GM19025 (cell line): ENCODE measurements at regions not wholly inside any gene's neighbourhood (a gene's known extent, or its start where the extent isn't known, plus 50 kb on each side); places are given as distances from the start of the nearest gene placed in this dataset.

Experiments
- ATAC-seq: cut with Tn5 transposase; IDR thresholded peaks from one replicate; pipeline ENCODE4 v1.9.1; 2021; ENCODE audit warnings: mild to moderate bottlenecking, low read depth, moderate library complexity; ENCODE audit not compliant: unreplicated experiment

- no peak for ATAC-seq
Observed at GRCh38 chr2:216920143-216920876, 60.4 kb upstream of the TNP1 start.

DNA sequence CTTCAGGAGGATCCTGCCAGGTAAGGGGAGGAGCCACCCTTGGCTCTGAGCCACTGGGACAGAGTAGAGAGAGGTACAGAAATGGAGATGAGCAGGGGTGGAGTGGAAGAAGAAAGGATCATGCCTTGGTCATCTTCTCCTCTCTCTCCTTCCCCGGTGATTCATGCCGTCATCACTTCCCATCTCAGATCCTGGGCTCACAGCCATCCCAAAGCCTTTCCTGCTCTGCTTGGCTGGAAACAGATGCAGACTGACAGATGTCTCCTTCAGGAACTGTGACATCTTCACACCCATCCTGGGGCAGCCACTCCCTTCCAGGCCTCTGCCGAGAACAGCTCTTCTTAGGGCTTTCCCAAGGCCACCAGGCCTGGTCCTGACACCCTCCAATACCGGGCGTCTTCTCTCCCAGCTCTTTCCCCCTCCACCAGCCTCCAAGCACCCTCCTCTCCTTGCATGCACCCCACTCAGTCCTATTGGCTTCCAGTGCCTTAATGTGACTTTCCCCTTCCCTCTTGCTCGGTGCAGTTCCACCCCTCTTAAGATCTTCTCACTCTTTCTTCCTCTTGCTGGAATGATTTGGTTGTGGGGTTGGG, 58.3 kb upstream of the TNP1 start:
- ATAC-seq = no peak

DNA sequence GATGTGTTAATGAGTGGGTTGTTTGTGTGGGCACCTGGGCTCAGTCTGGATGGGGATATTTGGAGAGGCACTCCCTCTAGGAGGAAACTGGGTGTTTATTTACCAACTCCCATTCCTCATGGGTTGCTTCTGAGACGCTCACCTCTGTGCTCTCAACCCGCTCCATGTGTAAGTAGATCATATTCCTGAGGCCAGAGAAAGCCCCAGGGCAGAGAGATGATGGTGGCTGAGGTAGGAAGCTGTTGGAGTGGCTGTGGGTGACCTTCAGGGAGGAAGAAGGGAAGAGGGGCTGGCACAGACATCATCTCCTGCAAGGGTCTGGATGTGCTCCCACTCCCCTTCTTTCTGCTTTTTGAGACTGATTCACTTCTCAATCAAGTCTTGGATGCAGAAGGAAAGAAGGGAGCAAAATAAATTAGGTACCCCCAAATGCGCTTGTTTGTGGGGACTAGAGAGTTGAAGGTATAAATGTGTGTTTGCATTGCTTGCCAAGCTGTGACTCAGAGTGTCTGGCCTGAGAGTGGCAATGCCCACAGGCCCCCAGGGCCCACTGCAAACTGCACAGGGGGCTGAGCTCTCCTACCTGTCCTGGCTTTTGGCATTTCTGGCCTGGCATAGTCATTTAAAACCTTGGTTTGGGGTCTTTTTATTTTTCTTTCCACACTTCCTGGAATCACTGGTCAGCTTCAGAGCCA, 57.2 kb upstream of the TNP1 start:
- no peak for ATAC-seq

DNA sequence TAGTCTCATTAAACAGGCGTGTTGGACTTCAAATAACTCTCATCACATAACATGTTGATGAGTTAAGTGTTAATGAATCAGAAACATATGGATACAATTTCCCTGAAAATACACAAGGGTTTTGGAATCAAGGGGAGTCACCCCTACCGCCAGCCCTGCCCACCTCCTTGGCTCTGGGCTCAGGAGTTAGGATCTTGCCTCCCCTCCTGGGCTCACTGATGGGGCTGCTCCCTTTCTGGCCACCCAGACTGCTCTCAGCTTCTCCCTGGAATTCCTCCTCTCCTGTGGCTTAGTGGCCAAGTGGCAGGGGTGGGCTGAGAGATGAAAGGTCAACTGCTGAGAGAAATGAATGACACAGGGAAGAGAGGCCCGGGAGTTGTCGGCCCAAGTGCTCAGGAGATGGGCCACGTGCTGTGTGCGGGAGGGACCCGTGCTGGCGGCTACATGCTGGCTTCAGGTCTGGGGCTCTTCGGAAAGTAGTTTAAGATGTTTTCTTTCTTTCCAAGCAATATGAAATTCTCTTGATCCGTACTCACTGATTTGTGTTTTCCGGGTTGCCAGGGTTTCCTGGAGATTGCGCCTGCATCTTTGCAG, 55.8 kb upstream of the TNP1 start:
- ATAC-seq = no peak

GRCh38 chr2:216914491-216914890, 54.6 kb upstream of the TNP1 start:
- no peak for ATAC-seq

DNA sequence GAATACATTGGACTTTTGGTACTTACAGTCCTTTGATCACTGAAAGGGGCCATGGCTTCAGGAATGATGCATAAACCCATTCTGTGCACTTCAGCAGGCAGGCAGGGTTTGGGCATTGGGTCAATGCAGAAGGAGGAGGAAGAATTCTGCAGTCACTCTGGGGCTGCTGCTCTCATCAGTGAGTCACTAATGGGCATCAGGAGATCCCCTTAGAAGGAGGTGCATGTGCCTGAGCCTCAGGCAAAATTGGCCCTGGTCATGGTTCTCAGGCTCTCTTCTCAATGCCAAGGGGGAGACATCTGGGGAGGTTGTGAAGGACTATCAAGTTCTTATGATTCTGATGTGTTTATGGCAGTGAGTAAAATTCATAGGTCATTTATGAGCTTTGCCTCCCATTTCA, 52.0 kb upstream of the TNP1 start:
- no peak for ATAC-seq

- no peak for ATAC-seq
Observed at GRCh38 chr2:216911008-216911407, 51.1 kb upstream of the TNP1 start.

DNA sequence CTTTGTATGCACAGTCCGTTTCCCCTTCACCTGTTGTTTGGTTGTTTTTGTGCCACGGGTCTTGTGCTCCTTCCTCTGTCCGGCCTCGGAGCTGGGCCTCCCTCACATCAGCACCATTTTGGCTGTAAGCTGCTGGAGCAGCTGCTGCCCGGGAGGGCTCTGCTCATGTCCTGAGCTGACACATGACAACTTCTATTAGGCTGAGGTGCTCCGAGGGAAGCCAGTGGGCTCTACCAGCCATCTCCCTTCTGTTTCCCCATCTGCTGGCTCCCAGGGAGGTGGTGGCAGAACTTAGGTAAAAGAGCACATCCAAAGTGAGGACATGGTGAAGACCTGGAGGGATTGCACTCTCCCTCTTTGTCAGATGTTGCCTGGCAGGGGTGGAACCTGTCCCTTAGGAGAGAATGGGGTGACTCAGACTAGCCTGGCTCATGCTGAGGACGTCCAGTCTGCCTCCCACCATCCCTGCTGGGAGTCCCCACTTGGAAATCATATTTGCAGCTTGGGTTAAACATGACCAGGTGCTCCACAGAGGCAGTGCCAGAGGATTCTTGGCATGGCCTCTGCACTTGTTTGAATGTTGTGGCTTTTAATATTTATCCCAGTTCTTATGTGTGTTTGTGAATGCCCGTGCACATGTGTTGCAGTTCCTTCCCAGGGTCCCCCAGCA, 49.8 kb upstream of the TNP1 start:
- ATAC-seq = no peak
